NCI-H2107 treated with DMSO at 0.1 percent for 48 hours (cell line): ENCODE measurements at regions not wholly inside any gene's neighbourhood (a gene's known extent, or its start where the extent isn't known, plus 50 kb on each side); places are given as distances from the start of the nearest gene placed in this dataset.

Source experiments
- DNase-seq: peaks from one replicate; lab custom pipeline; 2025; ENCODE audit not compliant: unreplicated experiment; lab: John Stamatoyannopoulos, UW

- no peak for DNase-seq
Measured at GRCh38 chrX:87727620-87728019, 210.0 kb downstream of the KLHL4 start.

DNA sequence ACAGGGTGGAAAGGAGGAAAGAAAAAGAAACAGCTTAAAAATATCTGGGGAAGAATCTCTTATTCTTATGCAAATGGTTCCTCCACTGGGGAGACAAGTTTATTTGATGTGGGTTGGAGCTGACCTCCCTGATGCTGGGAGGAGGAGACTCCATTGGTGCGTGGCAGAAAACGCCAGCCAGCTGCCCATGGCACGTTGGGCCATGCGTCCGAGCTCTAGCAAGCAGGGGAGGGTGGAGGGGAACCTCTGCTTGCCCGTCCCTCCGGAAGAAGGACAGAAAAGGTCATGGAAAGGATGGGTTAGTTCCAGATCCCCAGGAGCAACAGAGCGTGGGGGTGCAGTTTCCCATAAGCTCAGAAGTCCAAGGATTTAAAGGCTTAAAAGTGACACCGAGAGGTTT is 210.4 kb downstream of the KLHL4 start:
- no peak for DNase-seq

DNA sequence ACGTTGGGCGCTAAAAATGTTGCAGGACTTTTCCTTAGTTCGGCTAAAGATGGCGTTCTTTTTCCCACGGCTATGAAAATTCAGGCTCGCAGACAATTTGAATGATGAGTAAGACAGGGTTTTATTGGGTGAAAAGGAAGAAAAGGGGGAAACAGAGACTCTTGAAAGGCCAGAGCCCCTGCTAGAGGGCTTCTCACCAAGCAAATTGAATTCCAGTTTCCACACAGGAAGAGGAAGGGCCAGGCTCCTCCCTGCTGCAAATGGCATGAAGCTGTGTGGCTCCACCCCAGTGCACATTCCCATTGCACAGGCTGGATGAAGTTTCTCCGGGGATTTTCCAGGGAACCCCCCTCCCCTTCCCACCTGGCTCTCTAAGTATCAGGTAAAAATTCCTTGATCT is 210.9 kb downstream of the KLHL4 start:
- DNase-seq: no peak

- DNase-seq: no peak
Measured at GRCh38 chrX:87732133-87732532, 214.5 kb downstream of the KLHL4 start.

GRCh38 chrX:87736576-87736975 is 219.0 kb downstream of the KLHL4 start:
- DNase-seq: no peak

DNA sequence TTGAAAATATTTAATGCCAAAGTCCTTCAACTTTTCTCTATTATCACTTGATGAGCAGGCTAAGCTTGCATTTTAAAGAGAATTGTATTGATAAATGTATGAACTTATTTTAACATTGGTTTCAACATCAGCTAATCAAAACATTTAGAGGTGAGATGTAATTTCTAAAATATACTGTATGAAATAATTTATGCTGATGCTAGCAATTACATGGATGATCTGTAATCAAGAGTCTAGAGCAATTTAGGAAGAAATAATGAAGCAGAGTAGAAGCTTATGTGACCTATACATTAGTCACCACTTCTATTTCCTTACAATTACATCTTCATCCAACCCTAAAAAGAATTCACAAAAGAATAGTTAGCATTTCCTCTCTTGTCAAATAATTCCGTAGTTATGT is 226.8 kb downstream of the KLHL4 start:
- no peak for DNase-seq

DNA sequence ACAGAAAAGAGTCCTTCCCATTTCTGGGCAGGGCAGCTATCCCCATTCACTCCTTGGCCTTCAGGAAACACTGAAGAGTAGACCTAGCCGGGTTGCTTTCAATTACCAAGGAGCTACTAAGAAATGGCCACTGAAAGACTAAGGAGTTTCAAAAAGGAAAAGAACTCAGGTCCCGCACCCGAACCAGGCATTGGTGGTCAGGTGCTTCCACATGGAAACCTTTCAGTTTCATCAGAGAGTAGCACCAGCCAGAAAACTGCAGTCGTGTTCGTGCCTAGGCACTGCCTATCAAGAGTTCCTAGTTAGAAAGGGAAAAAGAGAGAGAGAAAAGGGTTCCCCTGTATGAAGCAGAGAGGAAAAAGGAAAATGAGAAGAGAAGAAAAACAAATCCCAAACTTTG is 237.9 kb downstream of the KLHL4 start:
- DNase-seq: no peak

DNA sequence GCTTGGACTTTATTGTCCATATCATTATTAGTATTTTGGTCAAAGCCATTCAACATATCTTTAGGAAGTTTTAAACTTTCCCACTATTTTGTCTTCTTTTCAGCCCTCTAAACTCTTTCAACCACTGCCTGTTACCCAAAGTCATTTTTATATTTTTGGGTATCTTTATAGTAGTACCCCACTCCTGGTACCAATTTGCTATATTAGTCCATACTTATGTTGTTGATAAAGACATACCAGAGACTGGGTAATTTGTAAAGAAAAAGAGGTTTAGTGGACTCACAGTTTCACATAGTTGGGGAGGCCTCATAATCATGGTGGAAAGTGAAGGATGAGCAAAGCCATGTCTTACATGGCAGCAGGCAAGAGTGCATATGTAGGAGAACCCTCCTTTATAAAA is 271.4 kb downstream of the KLHL4 start:
- no peak for DNase-seq

DNA sequence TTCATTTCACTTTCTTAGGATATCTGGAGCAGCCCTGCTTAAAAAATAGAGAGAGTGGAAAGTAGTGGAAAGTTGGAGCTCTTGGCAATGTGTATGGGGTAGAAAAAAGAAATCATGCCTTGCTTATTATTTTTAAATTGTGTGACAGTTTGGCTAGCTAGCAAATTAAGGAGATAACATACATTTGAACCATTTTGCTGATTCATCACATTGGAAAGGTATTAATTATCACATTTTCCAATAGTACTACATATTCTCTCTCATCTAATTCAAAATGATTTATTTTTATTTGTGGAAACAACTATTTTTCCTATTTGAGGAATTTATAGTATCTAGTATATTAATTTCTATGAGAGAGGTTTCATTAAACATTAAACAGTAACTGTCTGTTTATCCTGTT is 280.4 kb downstream of the KLHL4 start:
- no peak for DNase-seq

DNA sequence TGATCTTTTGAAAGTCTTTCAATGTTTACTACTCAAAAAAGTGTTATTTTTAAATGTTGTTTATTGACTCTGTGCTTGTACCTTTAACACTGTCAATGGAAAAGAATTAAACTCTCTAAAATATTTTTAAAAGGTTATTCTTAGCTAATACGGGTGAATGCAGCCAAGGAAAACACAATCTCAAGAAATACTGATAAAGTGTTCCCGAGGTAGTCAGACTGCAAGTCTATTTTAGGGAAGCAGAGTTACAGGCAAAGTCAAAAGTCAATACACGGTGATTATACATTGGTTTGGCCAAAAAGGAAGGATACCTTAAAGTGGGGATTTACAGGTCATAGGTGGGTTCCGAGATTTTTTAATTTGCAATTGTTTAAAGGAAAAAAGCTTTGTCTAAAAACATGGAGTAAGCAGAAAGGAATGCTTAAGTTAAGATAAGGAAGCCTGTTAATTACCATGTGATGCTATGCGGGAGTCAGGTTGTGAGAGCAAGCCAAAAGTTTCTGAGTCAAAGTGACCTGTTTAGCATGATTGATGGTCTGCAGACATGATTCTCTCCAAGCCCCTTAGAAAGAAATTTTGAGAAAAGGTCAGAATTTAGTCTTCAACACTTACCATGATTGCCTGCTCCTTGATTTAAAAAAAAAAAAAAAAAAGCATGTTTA is 288.4 kb downstream of the KLHL4 start:
- no peak for DNase-seq

DNA sequence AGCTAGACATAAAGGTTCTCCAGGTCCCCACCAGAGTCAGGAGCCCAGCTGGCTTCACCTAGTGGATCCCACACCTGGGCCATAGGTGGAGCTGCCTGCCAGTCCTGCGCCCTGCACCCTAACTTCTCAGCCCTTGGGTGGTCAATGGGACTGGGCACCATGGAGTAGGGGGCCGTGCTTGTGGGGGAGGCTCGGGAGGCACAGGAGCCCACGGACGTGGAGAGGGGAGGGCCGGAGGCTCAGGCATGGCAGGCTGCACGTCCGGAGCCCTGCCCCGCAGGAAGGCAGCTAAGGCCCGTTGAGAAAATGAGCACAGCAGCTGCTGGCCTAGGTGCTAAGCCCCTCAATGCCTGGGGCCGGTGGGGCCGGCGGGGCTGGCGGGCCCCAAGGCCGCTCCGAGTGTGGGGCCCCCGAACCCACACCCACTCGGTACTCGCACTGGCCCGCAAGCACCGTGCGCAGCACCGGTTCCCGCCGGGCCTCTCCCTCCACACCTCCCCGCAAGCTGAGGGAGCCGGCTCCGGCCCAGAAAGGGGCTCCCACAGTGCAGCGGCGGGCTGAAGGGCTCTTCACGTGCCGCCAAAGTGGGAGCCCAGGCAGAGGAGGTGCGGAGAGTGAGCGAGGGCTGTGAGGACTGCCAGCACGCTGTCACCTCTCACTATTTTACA is 291.1 kb downstream of the KLHL4 start:
- no peak for DNase-seq

DNA sequence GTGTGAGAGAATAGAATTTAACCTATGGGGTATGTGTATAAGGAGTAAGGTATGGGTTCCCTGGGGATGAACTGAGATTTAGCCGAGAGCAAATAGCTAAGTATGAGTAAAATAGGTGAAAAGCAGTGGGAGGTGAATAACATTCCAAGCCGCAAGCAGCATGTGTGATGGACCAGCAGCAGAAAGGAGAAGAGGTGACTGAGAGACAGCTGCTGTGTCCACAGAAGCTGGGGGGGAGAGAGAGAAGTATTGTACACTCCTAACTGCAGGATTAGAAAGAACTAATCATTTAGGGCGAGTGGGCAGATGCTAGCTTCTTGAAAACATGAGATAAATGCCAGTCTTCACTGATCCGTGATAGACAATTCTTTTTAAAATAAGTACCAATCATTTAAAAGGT is 296.0 kb downstream of the KLHL4 start:
- DNase-seq: no peak

DNA sequence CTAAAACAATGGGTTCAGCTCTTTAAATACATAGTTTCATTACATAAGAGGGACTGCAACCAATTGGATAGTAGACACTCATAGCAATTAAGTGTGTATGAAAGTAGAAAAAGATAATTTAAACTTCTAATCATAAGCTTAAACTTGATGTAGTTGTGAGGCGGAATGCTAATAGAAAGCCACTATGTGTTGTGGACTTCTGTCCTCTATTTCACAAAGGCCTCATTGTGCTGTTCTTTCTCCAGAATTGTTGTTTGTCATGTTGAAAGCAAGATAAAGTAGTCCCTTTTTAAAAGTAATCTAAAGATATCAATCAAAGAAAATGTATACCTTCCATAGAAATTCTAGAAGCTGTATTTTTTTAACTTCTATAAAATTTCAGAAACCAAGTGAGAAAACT is 329.4 kb downstream of the KLHL4 start:
- no peak for DNase-seq

GRCh38 chrX:87873347-87873941 is 355.8 kb downstream of the KLHL4 start:
- no peak for DNase-seq

DNA sequence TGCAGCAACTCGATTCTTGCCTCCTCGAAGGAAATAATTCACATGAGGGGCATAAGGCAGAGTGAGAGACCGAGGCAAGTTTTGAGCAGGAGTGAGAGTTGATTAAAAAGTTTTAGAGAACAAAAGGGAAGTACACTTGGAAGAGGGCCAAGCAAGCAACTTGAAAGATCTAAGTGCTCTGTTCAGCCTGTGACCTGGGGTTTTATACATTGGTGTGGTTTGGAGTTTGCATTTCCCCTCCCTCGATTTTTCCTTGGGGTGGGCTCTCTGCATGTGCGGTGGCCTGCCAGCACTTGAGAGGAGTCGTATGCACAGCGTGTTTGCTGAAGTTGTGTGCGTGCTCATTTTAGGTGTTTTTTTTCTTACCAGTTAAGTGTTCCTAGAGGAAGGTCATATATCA is 356.4 kb downstream of the KLHL4 start:
- no peak for DNase-seq

- DNase-seq: no peak
Measured at GRCh38 chrX:87878926-87879325, 361.3 kb downstream of the KLHL4 start.

DNA sequence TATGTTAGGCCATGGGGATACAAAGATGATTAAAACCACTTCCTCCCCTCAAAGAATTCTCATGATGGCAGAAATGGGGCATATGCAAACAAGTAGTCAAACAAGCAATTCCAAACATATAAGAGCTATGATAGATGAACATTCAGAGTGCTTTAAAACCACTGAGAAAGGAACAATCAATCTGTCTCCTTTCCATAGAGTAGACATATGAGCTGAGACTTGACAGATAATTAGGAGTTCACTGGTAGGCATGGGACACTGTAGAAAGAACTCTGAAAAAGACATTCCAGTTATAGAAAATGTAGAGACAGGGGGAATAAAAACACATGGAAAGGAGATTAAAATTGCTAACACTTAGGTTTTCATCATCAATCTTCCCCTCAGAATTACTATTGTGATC is 372.8 kb downstream of the KLHL4 start:
- DNase-seq: no peak

DNA sequence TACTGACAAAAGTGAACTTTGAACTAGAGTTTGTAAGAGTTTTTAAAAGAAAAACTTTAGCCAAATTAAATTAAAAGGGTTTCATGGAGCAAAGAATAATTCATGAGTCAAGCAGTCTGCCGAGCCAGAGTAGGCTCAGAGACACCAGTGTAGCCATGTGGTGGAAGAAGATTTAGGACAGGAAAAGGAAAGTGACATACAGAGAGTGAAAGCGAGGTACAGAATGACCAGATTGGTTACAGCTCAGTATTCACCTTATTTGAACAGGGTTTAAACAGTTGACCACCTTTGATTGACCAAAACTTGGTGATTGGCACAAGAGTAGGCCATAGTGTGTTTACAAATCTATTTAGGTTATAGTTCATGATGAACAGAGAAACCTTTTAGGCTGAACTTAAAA is 377.8 kb downstream of the KLHL4 start:
- DNase-seq: no peak

GRCh38 chrX:87896057-87896456 is 378.5 kb downstream of the KLHL4 start:
- no peak for DNase-seq

- no peak for DNase-seq
Measured at GRCh38 chrX:87900320-87900908, 382.8 kb downstream of the KLHL4 start.

DNA sequence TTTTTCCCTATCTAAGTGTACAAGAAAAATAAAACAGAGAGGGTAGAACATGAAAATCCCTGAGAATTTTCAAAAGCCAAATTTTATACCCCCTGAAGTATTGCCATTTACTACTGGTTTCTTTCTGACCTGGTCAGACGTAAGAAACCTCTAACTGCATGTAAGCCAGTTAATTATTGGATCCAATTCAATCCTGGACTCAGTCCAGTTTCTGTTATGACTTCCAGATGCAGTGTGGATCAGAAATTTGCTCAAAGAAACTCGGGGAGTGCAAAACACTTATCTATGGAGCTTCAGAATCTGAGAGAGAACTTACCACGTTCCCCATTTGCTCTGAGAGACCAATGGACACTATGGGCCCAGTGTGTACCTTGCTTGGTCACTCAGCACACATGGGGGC is 383.5 kb downstream of the KLHL4 start:
- no peak for DNase-seq

DNA sequence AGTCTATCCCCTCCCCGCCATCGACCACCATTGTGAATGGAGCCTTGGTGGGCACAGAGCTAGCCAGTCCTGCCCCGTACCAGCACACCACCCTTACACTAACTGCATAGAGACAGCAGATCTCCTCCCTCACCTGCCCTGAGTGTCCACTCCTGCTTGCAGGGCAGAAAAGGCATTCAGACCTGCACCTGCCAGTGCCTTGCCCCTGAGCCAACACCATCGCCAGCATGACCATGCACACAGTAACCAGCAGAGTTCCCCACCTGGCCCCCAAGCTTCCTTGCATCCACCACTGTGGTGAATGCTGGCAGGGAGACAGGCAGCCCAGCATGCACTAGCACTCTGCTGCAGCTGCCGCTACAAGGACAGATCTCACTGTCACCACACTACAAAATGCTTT is 397.1 kb downstream of the KLHL4 start:
- DNase-seq: no peak
